ENCODE measurements at regions not wholly inside any gene's neighbourhood (a gene's known extent, or its start where the extent isn't known, plus 50 kb on each side); places are given as distances from the start of the nearest gene placed in this dataset.

- no peak overlapping the region for H3K4me3 ChIP-seq (ENCODE audit: low read length)
- no peak overlapping the region for H3K9ac ChIP-seq (ENCODE audit: low read length)
- no peak overlapping the region for H3K27ac ChIP-seq (ENCODE audit: low read length)
- no peaks in the 10 kb centered on the region for H3K9me3 ChIP-seq (replicated peaks; ENCODE audit: insufficient read depth, low read length)
- no peak overlapping the region for H3K4me2 ChIP-seq (ENCODE audit: low read depth, low read length)
- no peak for DNase-seq
- TF ChIP-seq EZH2phosphoT487 (IDR thresholded peaks at IDR 0.05; ENCODE audit: low read length) (no peak), EZH2 (optimal IDR thresholded peaks at IDR 0.05; ENCODE audit: low read depth, low read length) (no peak)
- TF ChIP-seq, protein P1, sequence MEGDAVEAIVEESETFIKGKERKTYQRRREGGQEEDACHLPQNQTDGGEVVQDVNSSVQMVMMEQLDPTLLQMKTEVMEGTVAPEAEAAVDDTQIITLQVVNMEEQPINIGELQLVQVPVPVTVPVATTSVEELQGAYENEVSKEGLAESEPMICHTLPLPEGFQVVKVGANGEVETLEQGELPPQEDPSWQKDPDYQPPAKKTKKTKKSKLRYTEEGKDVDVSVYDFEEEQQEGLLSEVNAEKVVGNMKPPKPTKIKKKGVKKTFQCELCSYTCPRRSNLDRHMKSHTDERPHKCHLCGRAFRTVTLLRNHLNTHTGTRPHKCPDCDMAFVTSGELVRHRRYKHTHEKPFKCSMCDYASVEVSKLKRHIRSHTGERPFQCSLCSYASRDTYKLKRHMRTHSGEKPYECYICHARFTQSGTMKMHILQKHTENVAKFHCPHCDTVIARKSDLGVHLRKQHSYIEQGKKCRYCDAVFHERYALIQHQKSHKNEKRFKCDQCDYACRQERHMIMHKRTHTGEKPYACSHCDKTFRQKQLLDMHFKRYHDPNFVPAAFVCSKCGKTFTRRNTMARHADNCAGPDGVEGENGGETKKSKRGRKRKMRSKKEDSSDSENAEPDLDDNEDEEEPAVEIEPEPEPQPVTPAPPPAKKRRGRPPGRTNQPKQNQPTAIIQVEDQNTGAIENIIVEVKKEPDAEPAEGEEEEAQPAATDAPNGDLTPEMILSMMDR (IDR thresholded peaks at IDR 0.05; ENCODE audit: low read length) = no peak
- H3K27me3 ChIP-seq (replicated peaks; ENCODE audit: insufficient read depth, low read length) = no peaks in the 10 kb centered on the region
- no peak overlapping the region for H2AFZ ChIP-seq (ENCODE audit: low read length)
- no peaks in the 10 kb centered on the region for H4K20me1 ChIP-seq (ENCODE audit: insufficient read depth, low read length)
- no peaks in the 10 kb centered on the region for H3K36me3 ChIP-seq (replicated peaks; ENCODE audit: insufficient read depth, low read length)
- H3K9me2 ChIP-seq (replicated peaks; ENCODE audit: insufficient read depth, low read length) = no peaks in the 10 kb centered on the region
- H3K79me2 ChIP-seq (ENCODE audit: low read length) = no peaks in the 10 kb centered on the region
- no peaks in the 10 kb centered on the region for H3F3A ChIP-seq (ENCODE audit: insufficient read depth, low read length)
- H3K4me1 ChIP-seq (ENCODE audit: low read length) = no peaks in the 10 kb centered on the region
Measured at GRCh38 chr5:4108690-4109089, 513.1 kb downstream of the IRX1 start.

DNA sequence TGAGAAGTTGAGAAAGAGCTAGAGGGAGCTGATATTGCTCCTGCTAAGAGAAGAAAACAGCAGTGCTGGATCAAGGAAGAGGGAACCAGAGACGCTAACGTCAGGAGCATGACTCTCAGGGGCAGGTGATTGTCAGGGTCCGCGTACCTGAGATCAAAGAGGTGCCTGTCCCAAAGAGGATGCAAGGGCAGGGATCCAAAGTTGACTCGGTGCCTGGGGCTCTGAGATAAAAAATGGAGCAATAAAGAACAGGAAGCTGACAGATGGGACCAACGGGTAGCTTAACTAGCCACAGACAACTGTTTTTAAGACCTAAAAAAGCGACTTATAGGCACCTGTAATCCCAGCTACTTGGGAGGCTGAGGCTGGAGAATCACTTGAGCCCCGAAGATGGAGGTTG, 517.8 kb downstream of the IRX1 start:
- no peak overlapping the region for H3K27ac ChIP-seq (ENCODE audit: low read length)
- H3F3A ChIP-seq (ENCODE audit: insufficient read depth, low read length) = no peaks in the 10 kb centered on the region
- H3K9me2 ChIP-seq (replicated peaks; ENCODE audit: insufficient read depth, low read length) = no peaks in the 10 kb centered on the region
- H3K9me3 ChIP-seq (replicated peaks; ENCODE audit: insufficient read depth, low read length) = no peaks in the 10 kb centered on the region
- H3K4me2 ChIP-seq (ENCODE audit: low read depth, low read length) = no peak overlapping the region
- no peaks in the 10 kb centered on the region for H3K79me2 ChIP-seq (ENCODE audit: low read length)
- H3K4me3 ChIP-seq (ENCODE audit: low read length) = no peak overlapping the region
- no peaks in the 10 kb centered on the region for H4K20me1 ChIP-seq (ENCODE audit: insufficient read depth, low read length)
- H3K36me3 ChIP-seq (replicated peaks; ENCODE audit: insufficient read depth, low read length) = no peaks in the 10 kb centered on the region
- H2AFZ ChIP-seq (ENCODE audit: low read length) = no peak overlapping the region
- H3K27me3 ChIP-seq (replicated peaks; ENCODE audit: insufficient read depth, low read length) = no peaks in the 10 kb centered on the region
- no peak overlapping the region for H3K9ac ChIP-seq (ENCODE audit: low read length)
- DNase-seq = no peak
- TF ChIP-seq EZH2 (optimal IDR thresholded peaks at IDR 0.05; ENCODE audit: low read depth, low read length) (no peak), EZH2phosphoT487 (IDR thresholded peaks at IDR 0.05; ENCODE audit: low read length) (no peak)
- TF ChIP-seq, protein P1 (IDR thresholded peaks at IDR 0.05; ENCODE audit: low read length) = no peak
- H3K4me1 ChIP-seq (ENCODE audit: low read length) = no peaks in the 10 kb centered on the region

GRCh38 chr5:4113905-4114304, 518.3 kb downstream of the IRX1 start:
- Histone ChIP-seq H3F3A (ENCODE audit: insufficient read depth, low read length) (no peaks in the 10 kb centered on the region), H3K9me3 (replicated peaks; ENCODE audit: insufficient read depth, low read length) (no peaks in the 10 kb centered on the region), H2AFZ (ENCODE audit: low read length) (no peak overlapping the region), H4K20me1 (ENCODE audit: insufficient read depth, low read length) (no peaks in the 10 kb centered on the region), H3K79me2 (ENCODE audit: low read length) (no peaks in the 10 kb centered on the region), H3K27me3 (replicated peaks; ENCODE audit: insufficient read depth, low read length) (no peaks in the 10 kb centered on the region), H3K9me2 (replicated peaks; ENCODE audit: insufficient read depth, low read length) (no peaks in the 10 kb centered on the region), H3K36me3 (replicated peaks; ENCODE audit: insufficient read depth, low read length) (no peaks in the 10 kb centered on the region), H3K4me3 (ENCODE audit: low read length) (no peak overlapping the region), H3K4me1 (ENCODE audit: low read length) (no peaks in the 10 kb centered on the region), H3K9ac (ENCODE audit: low read length) (no peak overlapping the region), H3K4me2 (ENCODE audit: low read depth, low read length) (no peak overlapping the region), H3K27ac (ENCODE audit: low read length) (no peak overlapping the region)
- no peak for DNase-seq
- TF ChIP-seq, protein P1 (IDR thresholded peaks at IDR 0.05; ENCODE audit: low read length) = no peak
- TF ChIP-seq EZH2 (optimal IDR thresholded peaks at IDR 0.05; ENCODE audit: low read depth, low read length) (no peak), EZH2phosphoT487 (IDR thresholded peaks at IDR 0.05; ENCODE audit: low read length) (no peak)

Data from MM.1S (cell line).